Fibroblast of lung (primary cell): ENCODE measurements at regions not wholly inside any gene's neighbourhood (a gene's known extent, or its start where the extent isn't known, plus 50 kb on each side); places are given as distances from the start of the nearest gene placed in this dataset.

Experiments
- EZH2 ChIP-seq: IDR thresholded peaks from 2 replicates; pipeline ENCODE4 v1.5.1; 2012; ENCODE audit warnings: low read length, control low read depth, mild to moderate bottlenecking; ENCODE audit errors: missing control alignments
- TF ChIP-seq, protein P1 (sequence below), 2 donors: IDR thresholded peaks in 1 of 2; conservative IDR thresholded peaks in 1 of 2; 1 replicate in 1 of 2; 2 replicates in 1 of 2; pipeline ENCODE4 v1.5.1; 2011 to 2012; ENCODE audit warnings: low read length in 2 of 2, control low read depth in 1 of 2, inconsistent platforms in 1 of 2, low read depth in 1 of 2, mild to moderate bottlenecking in 1 of 2

- TF ChIP-seq EZH2, result no peak
- TF ChIP-seq, protein P1, sequence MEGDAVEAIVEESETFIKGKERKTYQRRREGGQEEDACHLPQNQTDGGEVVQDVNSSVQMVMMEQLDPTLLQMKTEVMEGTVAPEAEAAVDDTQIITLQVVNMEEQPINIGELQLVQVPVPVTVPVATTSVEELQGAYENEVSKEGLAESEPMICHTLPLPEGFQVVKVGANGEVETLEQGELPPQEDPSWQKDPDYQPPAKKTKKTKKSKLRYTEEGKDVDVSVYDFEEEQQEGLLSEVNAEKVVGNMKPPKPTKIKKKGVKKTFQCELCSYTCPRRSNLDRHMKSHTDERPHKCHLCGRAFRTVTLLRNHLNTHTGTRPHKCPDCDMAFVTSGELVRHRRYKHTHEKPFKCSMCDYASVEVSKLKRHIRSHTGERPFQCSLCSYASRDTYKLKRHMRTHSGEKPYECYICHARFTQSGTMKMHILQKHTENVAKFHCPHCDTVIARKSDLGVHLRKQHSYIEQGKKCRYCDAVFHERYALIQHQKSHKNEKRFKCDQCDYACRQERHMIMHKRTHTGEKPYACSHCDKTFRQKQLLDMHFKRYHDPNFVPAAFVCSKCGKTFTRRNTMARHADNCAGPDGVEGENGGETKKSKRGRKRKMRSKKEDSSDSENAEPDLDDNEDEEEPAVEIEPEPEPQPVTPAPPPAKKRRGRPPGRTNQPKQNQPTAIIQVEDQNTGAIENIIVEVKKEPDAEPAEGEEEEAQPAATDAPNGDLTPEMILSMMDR (conservative IDR thresholded peaks at IDR 0.05 in 1 of 2, IDR thresholded peaks at IDR 0.05 in 1 of 2; ENCODE audit: low read depth in 1 of 2, low read length in 2 of 2), result no peak
Measured at GRCh38 chr14:101195309-101195901, 291.9 kb upstream of the RTL1 start.
